Left ventricle myocardium inferior (tissue), 1 donor: ENCODE measurements at regions not wholly inside any gene's neighbourhood (a gene's known extent, or its start where the extent isn't known, plus 50 kb on each side); places are given as distances from the start of the nearest gene placed in this dataset.
A peak's percentile ranks its signal among the peaks of the same experiment; 100 is the strongest.

ENCODE experiments used
- DNase-seq: peaks from one replicate; pipeline ENCODE4 v3.0.0-alpha.2; 2020
- H3K27ac ChIP-seq: fragments of 200-600 bp; replicated peaks from 2 replicates; pipeline ENCODE4 v1.8.0; 2021
- H3K27me3 ChIP-seq: fragments of 200-600 bp; 2 replicates; pipeline ENCODE4 v1.8.0; 2021; ENCODE audit warnings: low read depth
- H3K36me3 ChIP-seq: fragments of 200-600 bp; 2 replicates; pipeline ENCODE4 v1.8.0; 2021
- H3K4me1 ChIP-seq: fragments of 200-600 bp; 2 replicates; pipeline ENCODE4 v1.8.0; 2021
- H3K4me3 ChIP-seq: fragments of 200-600 bp; 2 replicates; pipeline ENCODE4 v1.8.0; 2021; ENCODE audit warnings: mild to moderate bottlenecking, moderate library complexity
- H3K9me3 ChIP-seq: fragments of 200-600 bp; replicated peaks from 2 replicates; pipeline ENCODE4 v1.8.0; 2021
- CTCF ChIP-seq: fragments of 200-600 bp; IDR thresholded peaks from 2 replicates; pipeline ENCODE4 v1.8.0; 2021; ENCODE audit warnings: antibody characterized with exemption, mild to moderate bottlenecking, borderline replicate concordance
- intact Hi-C: fragments of 100-400 bp; cut with micrococcal nuclease; formaldehyde crosslinking; loops from one replicate; pipeline ENCODE4 v1.11.0; 2022
- donor health status: DM: no; HTN: yes; CAD: no; lungs with severe emphysema.

GRCh38 chr3:170701696-170702678 is 116.1 kb upstream of the SLC7A14 start:
- Histone ChIP-seq H3K9me3 (no peaks in the 10 kb centered on the region), H3K36me3 (no peaks in the 10 kb centered on the region), H3K27me3 (no peaks in the 10 kb centered on the region), H3K27ac (no peak overlapping the region), H3K4me3 (no peak overlapping the region), H3K4me1 (peaks cover 13% of the 10 kb centered on the region)
- DNase-seq: no peak
- no peak for TF ChIP-seq CTCF
- intact Hi-C loops: no loop called here

GRCh38 chr3:170700054-170700404 is 114.2 kb upstream of the SLC7A14 start:
- intact Hi-C loops: no loop called here
- Histone ChIP-seq H3K27me3 (no peaks in the 10 kb centered on the region), H3K4me3 (no peak overlapping the region), H3K27ac (no peak overlapping the region), H3K4me1 (peaks cover 13% of the 10 kb centered on the region), H3K36me3 (no peaks in the 10 kb centered on the region), H3K9me3 (no peaks in the 10 kb centered on the region)
- TF ChIP-seq CTCF: no peak
- no peak for DNase-seq

DNA sequence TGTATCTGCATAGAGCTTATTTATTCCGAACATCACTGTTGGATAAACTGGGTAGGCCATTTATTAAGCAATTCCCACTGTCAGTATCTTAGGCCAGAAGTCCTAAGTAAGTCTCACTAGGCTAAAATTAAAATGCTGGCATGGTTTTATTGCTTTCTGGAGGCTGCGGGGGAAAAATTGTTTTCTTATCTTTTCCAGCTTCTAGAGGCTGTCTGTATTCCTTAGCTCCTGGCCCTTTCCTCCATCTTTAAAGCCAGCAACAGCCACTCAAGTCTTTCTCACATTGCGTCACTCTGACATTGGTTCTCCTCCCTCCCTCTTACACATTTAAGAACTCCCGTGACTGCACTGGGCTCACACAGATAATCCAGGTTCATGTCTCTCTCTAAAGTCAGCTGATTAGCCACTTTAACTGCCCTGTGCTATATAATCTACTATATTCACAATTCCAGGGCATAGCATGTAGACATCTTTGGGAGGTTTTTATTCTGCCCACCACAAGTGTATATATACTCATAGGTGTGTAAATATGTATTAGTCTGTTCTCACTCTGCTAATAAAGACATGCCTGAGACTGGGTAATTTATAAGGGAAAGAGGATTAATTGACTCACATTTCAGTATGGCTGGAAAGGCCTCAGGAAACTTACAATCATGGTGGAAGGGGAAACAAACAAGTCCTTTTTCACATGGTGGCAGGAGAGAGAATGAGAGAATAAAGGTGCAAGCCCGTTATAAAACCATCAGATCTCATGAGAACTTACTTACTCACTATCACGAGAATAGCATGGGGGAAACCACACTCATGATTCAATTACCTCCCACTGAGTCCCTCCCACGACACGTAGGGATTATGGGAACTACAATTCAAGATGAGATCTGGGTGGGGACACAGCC is 113.5 kb upstream of the SLC7A14 start:
- DNase-seq: no peak
- H3K36me3 ChIP-seq: no peaks in the 10 kb centered on the region
- H3K4me1 ChIP-seq: peaks cover 13% of the 10 kb centered on the region
- H3K27ac ChIP-seq: peak overlapping the region; percentile 54
- TF ChIP-seq CTCF: no peak
- intact Hi-C loops: no loop called here
- no peak overlapping the region for H3K4me3 ChIP-seq
- no peaks in the 10 kb centered on the region for H3K27me3 ChIP-seq
- no peaks in the 10 kb centered on the region for H3K9me3 ChIP-seq

- intact Hi-C loops: no loop called here
Observed at GRCh38 chr3:170697908-170698307, 112.0 kb upstream of the SLC7A14 start.

More at GRCh38 chr3:170697908-170698307, 112.0 kb upstream of the SLC7A14 start:
- Histone ChIP-seq H3K4me1 (peaks cover 13% of the 10 kb centered on the region), H3K27me3 (no peaks in the 10 kb centered on the region), H3K4me3 (no peak overlapping the region), H3K9me3 (no peaks in the 10 kb centered on the region), H3K36me3 (no peaks in the 10 kb centered on the region), H3K27ac (no peak overlapping the region)
- DNase-seq: no peak
- no peak for TF ChIP-seq CTCF
